Suprapubic skin (tissue), 3 donors: ENCODE measurements at regions not wholly inside any gene's neighbourhood (a gene's known extent, or its start where the extent isn't known, plus 50 kb on each side); places are given as distances from the start of the nearest gene placed in this dataset.

Experiments
- CTCF ChIP-seq, 2 donors: fragments of 200-600 bp in 1 of 2; fragments of 450-650 bp in 1 of 2; sonication (generic) in 1 of 2; IDR thresholded peaks; one replicate each; pipeline ENCODE4 v1.5.1; 2016 to 2019; ENCODE audit warnings: antibody characterized with exemption in 2 of 2, mild to moderate bottlenecking in 1 of 2, moderate library complexity in 1 of 2
- EP300 ChIP-seq: sonication (generic); formaldehyde crosslinking; IDR thresholded peaks from one replicate; pipeline ENCODE4 v1.6.1; 2017; ENCODE audit warnings: antibody characterized with exemption
- POLR2A ChIP-seq, 2 donors: fragments of 450-650 bp; IDR thresholded peaks; one replicate each; pipeline ENCODE4 v1.6.1; 2017; ENCODE audit warnings: antibody characterized with exemption in 2 of 2, mild to moderate bottlenecking in 2 of 2, moderate library complexity in 2 of 2

- no peak for TF ChIP-seq CTCF (IDR thresholded peaks at IDR 0.05)
- no peak for TF ChIP-seq POLR2A (IDR thresholded peaks at IDR 0.05)
- no peak for TF ChIP-seq EP300
These were observed 177.1 kb upstream of the FSTL4 start for GRCh38 chr5:133789428-133789827.
